OCI-LY1 (cell line): ENCODE measurements at regions not wholly inside any gene's neighbourhood (a gene's known extent, or its start where the extent isn't known, plus 50 kb on each side); places are given as distances from the start of the nearest gene placed in this dataset.

Experiments used
- H2AFZ ChIP-seq: fragments of 200-600 bp; sonication (generic), shearing (Covaris generic); 2 replicates; pipeline ENCODE4 v1.6.0; 2014; ENCODE audit warnings: antibody characterized with exemption, mild to moderate bottlenecking, low read length
- H3F3A ChIP-seq: fragments of 200-600 bp; sonication (generic), shearing (Covaris generic); 2 replicates; pipeline ENCODE4 v1.6.0; 2014; ENCODE audit warnings: mild to moderate bottlenecking, antibody characterized with exemption, low read length, moderate library complexity; ENCODE audit not compliant: insufficient read depth
- H3K27ac ChIP-seq: fragments of 200-600 bp; sonication (generic); 2 replicates; pipeline ENCODE4 v1.5.1; 2014; ENCODE audit warnings: low read length, mixed run types, mild to moderate bottlenecking, low read depth; ENCODE audit not compliant: poor library complexity, severe bottlenecking
- H3K27me3 ChIP-seq: fragments of 200-600 bp; sonication (generic); 2 replicates; pipeline ENCODE4 v1.6.0; 2014; ENCODE audit warnings: antibody characterized with exemption, mild to moderate bottlenecking, low read length, moderate library complexity; ENCODE audit not compliant: insufficient read depth
- H3K36me3 ChIP-seq: fragments of 200-600 bp; sonication (generic); 2 replicates; pipeline ENCODE4 v1.6.1; 2014; ENCODE audit warnings: mild to moderate bottlenecking, antibody characterized with exemption, low read length, moderate library complexity, mixed read lengths; ENCODE audit not compliant: insufficient read depth
- H3K4me1 ChIP-seq: fragments of 200-600 bp; sonication (generic); 2 replicates; pipeline ENCODE4 v1.5.1; 2014; ENCODE audit warnings: mild to moderate bottlenecking, low read length, moderate library complexity; ENCODE audit not compliant: insufficient read depth, severe bottlenecking
- H3K4me2 ChIP-seq: fragments of 200-600 bp; sonication (generic), shearing (Covaris generic); 2 replicates; pipeline ENCODE4 v1.6.1; 2014; ENCODE audit warnings: low read length
- H3K4me3 ChIP-seq: fragments of 200-600 bp; sonication (generic); 2 replicates; pipeline ENCODE4 v1.5.1; 2014; ENCODE audit warnings: low read length, low read depth, mild to moderate bottlenecking, mixed read lengths; ENCODE audit not compliant: poor library complexity, severe bottlenecking
- H3K79me2 ChIP-seq: fragments of 200-600 bp; shearing (Covaris generic); 2 replicates; pipeline ENCODE4 v1.6.1; 2016; ENCODE audit warnings: mixed run types, low read length, mixed read lengths; ENCODE audit not compliant: insufficient read depth
- H3K9ac ChIP-seq: fragments of 200-600 bp; sonication (generic), shearing (Covaris generic); 2 replicates; pipeline ENCODE4 v1.6.1; 2014; ENCODE audit warnings: mild to moderate bottlenecking, low read length, mixed read lengths
- H3K9me2 ChIP-seq: fragments of 200-600 bp; sonication (generic), shearing (Covaris generic); 2 replicates; pipeline ENCODE4 v1.6.1; 2014; ENCODE audit warnings: low read depth, mild to moderate bottlenecking, low read length, mixed read lengths
- H3K9me3 ChIP-seq: fragments of 200-600 bp; shearing (Covaris generic); 2 replicates; pipeline ENCODE4 v1.6.1; 2014; ENCODE audit warnings: low read length, mixed read lengths
- H4K20me1 ChIP-seq: fragments of 200-600 bp; sonication (generic), shearing (Covaris generic); 2 replicates; pipeline ENCODE4 v1.6.0; 2016; ENCODE audit warnings: mild to moderate bottlenecking, low read length; ENCODE audit not compliant: insufficient read depth
- CTCF ChIP-seq: fragments of 200-600 bp; sonication (generic), shearing (Covaris generic); IDR thresholded peaks from 2 replicates; pipeline ENCODE4 v1.5.1; 2017; ENCODE audit warnings: mild to moderate bottlenecking, antibody characterized with exemption, low read length, moderate library complexity, mixed read lengths
- EZH2 ChIP-seq: fragments of 200-600 bp; sonication (generic), shearing (Covaris generic); IDR thresholded peaks from 2 replicates; pipeline ENCODE4 v1.8.0; 2017; ENCODE audit warnings: borderline replicate concordance, mixed run types, mild to moderate bottlenecking, antibody characterized with exemption, low read length, moderate library complexity, mixed read lengths

- Histone ChIP-seq H3F3A (no peaks in the 10 kb centered on the region), H3K27ac (no peak overlapping the region), H4K20me1 (no peaks in the 10 kb centered on the region), H3K4me3 (no peak overlapping the region), H3K9me3 (no peaks in the 10 kb centered on the region), H3K36me3 (no peaks in the 10 kb centered on the region), H3K27me3 (no peaks in the 10 kb centered on the region), H3K9me2 (no peaks in the 10 kb centered on the region), H3K79me2 (no peaks in the 10 kb centered on the region; the same call in 1 of the 2 replicates), H3K4me1 (no peaks in the 10 kb centered on the region), H2AFZ (no peak overlapping the region), H3K9ac (no peak overlapping the region), H3K4me2 (no peak overlapping the region)
- no peak for TF ChIP-seq EZH2
- TF ChIP-seq CTCF = no peak
Observed at GRCh38 chr1:70911861-70912260, 135.8 kb downstream of the PTGER3 start.

GRCh38 chr1:70914224-70914623 is 133.4 kb downstream of the PTGER3 start:
- Histone ChIP-seq H3K4me2 (no peak overlapping the region), H3K4me1 (no peaks in the 10 kb centered on the region), H3K27ac (no peak overlapping the region), H4K20me1 (no peaks in the 10 kb centered on the region), H3K27me3 (no peaks in the 10 kb centered on the region), H2AFZ (no peak overlapping the region), H3K36me3 (no peaks in the 10 kb centered on the region), H3F3A (no peaks in the 10 kb centered on the region), H3K79me2 (no peaks in the 10 kb centered on the region; the same call in 1 of the 2 replicates), H3K9me2 (no peaks in the 10 kb centered on the region), H3K9ac (no peak overlapping the region), H3K9me3 (no peaks in the 10 kb centered on the region), H3K4me3 (no peak overlapping the region)
- TF ChIP-seq CTCF (no peak), EZH2 (no peak)

GRCh38 chr1:70915258-70916033 is 132.2 kb downstream of the PTGER3 start:
- Histone ChIP-seq H2AFZ (no peak overlapping the region), H3K4me3 (no peak overlapping the region), H3K27ac (no peak overlapping the region)

More at GRCh38 chr1:70915258-70916033, 132.2 kb downstream of the PTGER3 start:
- Histone ChIP-seq H3K36me3 (no peaks in the 10 kb centered on the region), H3K4me2 (no peak overlapping the region), H3K79me2 (no peaks in the 10 kb centered on the region; the same call in 1 of the 2 replicates), H3K27me3 (no peaks in the 10 kb centered on the region), H4K20me1 (no peaks in the 10 kb centered on the region), H3K9ac (no peak overlapping the region), H3K9me2 (no peaks in the 10 kb centered on the region), H3K4me1 (no peaks in the 10 kb centered on the region), H3F3A (no peaks in the 10 kb centered on the region), H3K9me3 (no peaks in the 10 kb centered on the region)
- TF ChIP-seq EZH2 (no peak), CTCF (no peak)
